CD14-positive monocyte (primary cell): ENCODE measurements at regions not wholly inside any gene's neighbourhood (a gene's known extent, or its start where the extent isn't known, plus 50 kb on each side); places are given as distances from the start of the nearest gene placed in this dataset.

ENCODE experiments used
- DNase-seq, 3 donors: peaks; one replicate each; pipeline ENCODE4 v3.0.0-alpha.2; 2011 to 2022
- H2AFZ ChIP-seq: 2 replicates; pipeline ENCODE4 v1.6.0; 2012; ENCODE audit warnings: mild to moderate bottlenecking, low read depth, low read length, inconsistent platforms; ENCODE audit not compliant: insufficient read depth, poor library complexity, severe bottlenecking
- H3K27ac ChIP-seq, 2 donors: 1 replicate in 1 of 2; 2 replicates in 1 of 2; pipeline ENCODE4 v1.5.1; 2012 to 2013; ENCODE audit warnings: low read length in 2 of 2, control low read depth in 1 of 2, inconsistent platforms in 1 of 2, low read depth in 1 of 2, mild to moderate bottlenecking in 1 of 2
- H3K27me3 ChIP-seq, 2 donors: one replicate each; pipeline versions ENCODE4 v1.6.0 to v1.6.1; 2011 to 2013; ENCODE audit warnings: low read length in 2 of 2; ENCODE audit not compliant: control insufficient read depth in 2 of 2, insufficient read depth in 2 of 2
- H3K36me3 ChIP-seq, 2 donors: replicated peaks in 1 of 2; 1 replicate in 1 of 2; 2 replicates in 1 of 2; pipeline versions ENCODE4 v1.5.1 to v1.6.1; 2012 to 2013; ENCODE audit warnings: low read length in 2 of 2, control low read depth in 1 of 2, inconsistent platforms in 1 of 2, mild to moderate bottlenecking in 1 of 2; ENCODE audit not compliant: insufficient read depth in 2 of 2, control insufficient read depth in 1 of 2
- H3K4me1 ChIP-seq, 2 donors: 1 replicate in 1 of 2; 2 replicates in 1 of 2; pipeline versions ENCODE4 v1.5.1 to v1.6.1; 2012 to 2013; ENCODE audit warnings: low read length in 2 of 2, control low read depth in 1 of 2, inconsistent platforms in 1 of 2, mild to moderate bottlenecking in 1 of 2, moderate library complexity in 1 of 2; ENCODE audit not compliant: insufficient read depth in 2 of 2, control insufficient read depth in 1 of 2
- H3K4me2 ChIP-seq: replicated peaks from 2 replicates; pipeline ENCODE3; 2012; ENCODE audit warnings: low read length, moderate library complexity, mild to moderate bottlenecking; ENCODE audit not compliant: poor library complexity, severe bottlenecking; ENCODE audit errors: extremely low read depth
- H3K4me3 ChIP-seq, 3 experiments: fragments of 200-600 bp in 1 of 3; sonication (generic) in 1 of 3; replicated peaks in 1 of 3; 1 replicate in 2 of 3; 2 replicates in 1 of 3; pipeline ENCODE4 v1.5.1; 2011 to 2013; ENCODE audit warnings: low read length in 3 of 3, mild to moderate bottlenecking in 3 of 3, control low read depth in 2 of 3, low read depth in 2 of 3, inconsistent platforms in 1 of 3, moderate library complexity in 1 of 3
- H3K79me2 ChIP-seq: 2 replicates; pipeline ENCODE4 v1.6.0; 2012; ENCODE audit warnings: mild to moderate bottlenecking, control low read depth, inconsistent platforms, low read length, moderate library complexity; ENCODE audit not compliant: insufficient read depth
- H3K9ac ChIP-seq: 2 replicates; pipeline ENCODE4 v1.6.0; 2017; ENCODE audit warnings: low read length, mild to moderate bottlenecking; ENCODE audit not compliant: insufficient read depth, poor library complexity, severe bottlenecking
- H3K9me3 ChIP-seq, 2 donors: replicated peaks in 1 of 2; 1 replicate in 1 of 2; 2 replicates in 1 of 2; pipeline versions ENCODE4 v1.5.1 to v1.6.1; 2012 to 2013; ENCODE audit warnings: low read length in 2 of 2, control low read depth in 1 of 2; ENCODE audit not compliant: control insufficient read depth in 1 of 2, insufficient read depth in 1 of 2
- H4K20me1 ChIP-seq: 2 replicates; pipeline ENCODE4 v1.6.0; 2012; ENCODE audit warnings: mild to moderate bottlenecking, low read length, control low read depth, moderate library complexity; ENCODE audit not compliant: insufficient read depth
- H3K27ac Mint-ChIP-seq, 7 donors: one replicate each; pipeline ENCODE4 v1.8.0; 2020; ENCODE audit warnings: mild to moderate bottlenecking in 7 of 7, mixed read lengths in 7 of 7, moderate library complexity in 6 of 7, inconsistent platforms in 2 of 7
- H3K27me3 Mint-ChIP-seq, 3 donors: one replicate each; pipeline ENCODE4 v1.8.0; 2021 to 2022; ENCODE audit warnings: low read depth in 3 of 3, mild to moderate bottlenecking in 3 of 3, mixed read lengths in 3 of 3, moderate library complexity in 3 of 3, inconsistent platforms in 1 of 3
- H3K36me3 Mint-ChIP-seq, 2 donors: one replicate each; pipeline ENCODE4 v1.8.0; 2020; ENCODE audit warnings: mixed read lengths in 2 of 2, inconsistent platforms in 1 of 2, mild to moderate bottlenecking in 1 of 2
- H3K4me1 Mint-ChIP-seq: one replicate; pipeline ENCODE4 v1.8.0; 2020; ENCODE audit warnings: mild to moderate bottlenecking, mixed read lengths
- H3K4me3 Mint-ChIP-seq, 2 donors: one replicate each; pipeline ENCODE4 v1.8.0; 2020; ENCODE audit warnings: mild to moderate bottlenecking in 2 of 2, mixed read lengths in 2 of 2, moderate library complexity in 1 of 2
- H3K9me3 Mint-ChIP-seq, 7 donors: one replicate each; pipeline ENCODE4 v1.8.0; 2020 to 2022; ENCODE audit warnings: mixed read lengths in 7 of 7, mild to moderate bottlenecking in 6 of 7, moderate library complexity in 6 of 7, inconsistent platforms in 2 of 7
- WGBS: methylation state at CpG from one replicate; pipeline ENCODE4 v1.1.5; 2013; ENCODE audit warnings: missing lambda C conversion rate; ENCODE audit not compliant: insufficient coverage; 5-methylcytosine and 5-hydroxymethylcytosine counted together
- intact Hi-C, 2 donors: fragments of 100-400 bp; cut with micrococcal nuclease; formaldehyde crosslinking; loops; one replicate each; pipeline versions ENCODE4 v1.15.0 to v1.15.1; 2023
- TF ChIP-seq, protein P1 (sequence below): fragments of 200-600 bp; IDR thresholded peaks from one replicate; pipeline ENCODE4 v1.8.0; 2022; ENCODE audit warnings: antibody characterized with exemption, mild to moderate bottlenecking

DNA sequence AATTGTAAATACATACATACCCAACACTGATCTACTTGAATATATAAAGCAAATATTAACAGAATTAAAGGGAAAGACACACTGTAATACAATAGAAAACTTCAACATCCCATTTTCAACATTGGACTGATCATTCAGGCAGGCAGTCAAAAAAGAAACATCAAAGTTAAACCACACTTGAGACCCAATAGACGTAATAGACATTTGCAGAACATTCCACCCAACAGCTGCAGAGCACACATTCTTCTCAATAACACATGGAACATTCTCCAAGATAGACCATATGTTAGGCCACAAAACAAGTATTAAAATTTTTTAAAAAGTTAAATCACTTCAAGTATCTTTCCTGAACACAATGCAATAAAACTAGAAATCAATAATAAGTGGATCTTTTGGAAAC lies 698.2 kb downstream of the COL12A1 start:
- Histone ChIP-seq H3K36me3 (no peaks in the 10 kb centered on the region), H3K79me2 (no peaks in the 10 kb centered on the region), H3K4me1 (no peaks in the 10 kb centered on the region), H3K9me3 (peaks cover 13 to 29% of the 10 kb centered on the region in 2 donors), H4K20me1 (no peaks in the 10 kb centered on the region), H3K27ac (no peak overlapping the region), H3K4me2 (no peak overlapping the region), H3K4me3 (no peak overlapping the region), H3K27me3 (no peaks in the 10 kb centered on the region), H3K9ac (no peak overlapping the region), H2AFZ (no peak overlapping the region)
- intact Hi-C loops = no loop called here
- no peak for DNase-seq
- WGBS = 100% methylated on average over 1 of the region's 1 CpG
- H3K4me3 Mint-ChIP-seq = no peak overlapping the region
- H3K9me3 Mint-ChIP-seq = peaks cover 7 to 22% (median 15%) of the 10 kb centered on the region in 7 donors
- no peaks in the 10 kb centered on the region for H3K4me1 Mint-ChIP-seq
- H3K36me3 Mint-ChIP-seq = no peaks in the 10 kb centered on the region
- TF ChIP-seq, protein P1, sequence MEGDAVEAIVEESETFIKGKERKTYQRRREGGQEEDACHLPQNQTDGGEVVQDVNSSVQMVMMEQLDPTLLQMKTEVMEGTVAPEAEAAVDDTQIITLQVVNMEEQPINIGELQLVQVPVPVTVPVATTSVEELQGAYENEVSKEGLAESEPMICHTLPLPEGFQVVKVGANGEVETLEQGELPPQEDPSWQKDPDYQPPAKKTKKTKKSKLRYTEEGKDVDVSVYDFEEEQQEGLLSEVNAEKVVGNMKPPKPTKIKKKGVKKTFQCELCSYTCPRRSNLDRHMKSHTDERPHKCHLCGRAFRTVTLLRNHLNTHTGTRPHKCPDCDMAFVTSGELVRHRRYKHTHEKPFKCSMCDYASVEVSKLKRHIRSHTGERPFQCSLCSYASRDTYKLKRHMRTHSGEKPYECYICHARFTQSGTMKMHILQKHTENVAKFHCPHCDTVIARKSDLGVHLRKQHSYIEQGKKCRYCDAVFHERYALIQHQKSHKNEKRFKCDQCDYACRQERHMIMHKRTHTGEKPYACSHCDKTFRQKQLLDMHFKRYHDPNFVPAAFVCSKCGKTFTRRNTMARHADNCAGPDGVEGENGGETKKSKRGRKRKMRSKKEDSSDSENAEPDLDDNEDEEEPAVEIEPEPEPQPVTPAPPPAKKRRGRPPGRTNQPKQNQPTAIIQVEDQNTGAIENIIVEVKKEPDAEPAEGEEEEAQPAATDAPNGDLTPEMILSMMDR = no peak
- H3K27me3 Mint-ChIP-seq = no peaks in the 10 kb centered on the region
- H3K27ac Mint-ChIP-seq = no peak overlapping the region

- no peak overlapping the region for H3K4me3 ChIP-seq
- no peaks in the 10 kb centered on the region for H4K20me1 ChIP-seq
- no peaks in the 10 kb centered on the region for H3K79me2 ChIP-seq
- no peaks in the 10 kb centered on the region for H3K4me1 ChIP-seq
- H3K4me2 ChIP-seq = no peak overlapping the region
- H3K36me3 ChIP-seq = no peaks in the 10 kb centered on the region
- Mint-ChIP-seq H3K4me3 (no peak overlapping the region), H3K9me3 (peaks cover 7 to 19% (median 15%) of the 10 kb centered on the region in 7 donors), H3K27ac (no peak overlapping the region), H3K27me3 (no peaks in the 10 kb centered on the region), H3K4me1 (no peaks in the 10 kb centered on the region), H3K36me3 (no peaks in the 10 kb centered on the region)
- no peaks in the 10 kb centered on the region for H3K27me3 ChIP-seq
- H3K9ac ChIP-seq = no peak overlapping the region
- TF ChIP-seq, protein P1 = no peak
- H3K27ac ChIP-seq = no peak overlapping the region
- H2AFZ ChIP-seq = no peak overlapping the region
- peaks cover 13 to 29% of the 10 kb centered on the region in 2 donors for H3K9me3 ChIP-seq
- no peak for DNase-seq
- no CpG with 5 or more reads among the region's 1 CpG for WGBS
- intact Hi-C loops = no loop called here
Measured at GRCh38 chr6:74505391-74505790, 700.5 kb downstream of the COL12A1 start.
